ENCODE measurements at regions not wholly inside any gene's neighbourhood (a gene's known extent, or its start where the extent isn't known, plus 50 kb on each side); places are given as distances from the start of the nearest gene placed in this dataset.

GRCh38 chr6:134596191-134596590 lies 278.3 kb upstream of the SGK1 start:
- H3F3A ChIP-seq (ENCODE audit: insufficient read depth, low read depth): no peaks in the 10 kb centered on the region
- no peaks in the 10 kb centered on the region for H3K79me2 ChIP-seq (ENCODE audit: low read depth)
- intact Hi-C loops (cut with micrococcal nuclease; ENCODE audit: unreplicated experiment): no loop called here
- TF ChIP-seq CTCF (conservative IDR thresholded peaks at IDR 0.05) (no peak), EZH2 (IDR thresholded peaks at IDR 0.05; ENCODE audit: low read depth) (no peak)
- no peak overlapping the region for H2AFZ ChIP-seq
- no peaks in the 10 kb centered on the region for H3K4me1 ChIP-seq (replicated peaks; ENCODE audit: insufficient read depth)
- H3K4me3 ChIP-seq: no peak overlapping the region
- no peaks in the 10 kb centered on the region for H4K20me1 ChIP-seq (ENCODE audit: insufficient read depth)
- no peaks in the 10 kb centered on the region for H3K27me3 ChIP-seq (ENCODE audit: insufficient read depth, low read depth)
- no TSS peak for BruUV-seq (replicated peaks)
- CTCF ChIA-PET: no interaction called here
- no peak overlapping the region for H3K4me2 ChIP-seq
- H3K9me2 ChIP-seq (ENCODE audit: insufficient read depth): no peaks in the 10 kb centered on the region
- H3K9me3 ChIP-seq (ENCODE audit: insufficient read depth, low read depth): peaks cover 4% of the 10 kb centered on the region; the same call in 1 of the 2 replicates
- POLR2A ChIA-PET (ENCODE audit: unreplicated experiment): no interaction called here
- no peaks in the 10 kb centered on the region for H3K36me3 ChIP-seq (ENCODE audit: low read depth)
- H3K27ac ChIP-seq: no peak overlapping the region
- DNase-seq: no peak

GRCh38 chr6:134594881-134595280 lies 277.0 kb upstream of the SGK1 start:
- Histone ChIP-seq H3K36me3 (ENCODE audit: low read depth) (no peaks in the 10 kb centered on the region), H2AFZ (no peak overlapping the region), H3K4me1 (replicated peaks; ENCODE audit: insufficient read depth) (peaks cover 6% of the 10 kb centered on the region), H3K27ac (no peak overlapping the region), H3K27me3 (ENCODE audit: insufficient read depth, low read depth) (no peaks in the 10 kb centered on the region), H3K4me2 (no peak overlapping the region), H3K9me2 (ENCODE audit: insufficient read depth) (no peaks in the 10 kb centered on the region), H3K4me3 (no peak overlapping the region), H3K9me3 (ENCODE audit: insufficient read depth, low read depth) (no peaks in the 10 kb centered on the region), H3F3A (ENCODE audit: insufficient read depth, low read depth) (peaks cover 3% of the 10 kb centered on the region; the same call in 1 of the 2 replicates), H3K79me2 (ENCODE audit: low read depth) (no peaks in the 10 kb centered on the region), H4K20me1 (ENCODE audit: insufficient read depth) (no peaks in the 10 kb centered on the region)
- no TSS peak for BruUV-seq (replicated peaks)
- ChIA-PET POLR2A (ENCODE audit: unreplicated experiment) (no interaction called here), CTCF (no interaction called here)
- DNase-seq: no peak
- TF ChIP-seq CTCF (conservative IDR thresholded peaks at IDR 0.05) (no peak), EZH2 (IDR thresholded peaks at IDR 0.05; ENCODE audit: low read depth) (no peak)
- intact Hi-C loops (cut with micrococcal nuclease; ENCODE audit: unreplicated experiment): no loop called here

- Histone ChIP-seq H3K36me3 (ENCODE audit: low read depth) (no peaks in the 10 kb centered on the region), H3K4me1 (replicated peaks; ENCODE audit: insufficient read depth) (peaks cover 15% of the 10 kb centered on the region), H3K9me3 (ENCODE audit: insufficient read depth, low read depth) (no peaks in the 10 kb centered on the region), H3K27ac (no peak overlapping the region), H2AFZ (no peak overlapping the region), H3K9me2 (ENCODE audit: insufficient read depth) (no peaks in the 10 kb centered on the region), H3F3A (ENCODE audit: insufficient read depth, low read depth) (peaks cover 10% of the 10 kb centered on the region; the same call in 1 of the 2 replicates), H3K4me2 (no peak overlapping the region), H3K79me2 (ENCODE audit: low read depth) (no peaks in the 10 kb centered on the region), H4K20me1 (ENCODE audit: insufficient read depth) (no peaks in the 10 kb centered on the region), H3K4me3 (no peak overlapping the region), H3K27me3 (ENCODE audit: insufficient read depth, low read depth) (no peaks in the 10 kb centered on the region)
- no TSS peak for BruUV-seq (replicated peaks)
- TF ChIP-seq CTCF (conservative IDR thresholded peaks at IDR 0.05) (no peak), EZH2 (IDR thresholded peaks at IDR 0.05; ENCODE audit: low read depth) (no peak)
- CTCF ChIA-PET: no interaction called here
- intact Hi-C loops (cut with micrococcal nuclease; ENCODE audit: unreplicated experiment): no loop called here
- POLR2A ChIA-PET (ENCODE audit: unreplicated experiment): no interaction called here
- no peak for DNase-seq
Measured at GRCh38 chr6:134593887-134594286, 276.0 kb upstream of the SGK1 start.
